HCT116 (cell line): ENCODE measurements at regions not wholly inside any gene's neighbourhood (a gene's known extent, or its start where the extent isn't known, plus 50 kb on each side); places are given as distances from the start of the nearest gene placed in this dataset.
"Not testable (repeated sequence)": the region's sequence is repeated elsewhere in the genome, so short reads cannot be mapped to it uniquely, and the experiment has no call there.

Experiments
- ATAC-seq: fragments of 200-7000 bp; cut with Tn5 transposase; 2 replicates; pipeline ENCODE4 v1.9.1; 2020; ENCODE audit warnings: mild to moderate bottlenecking, moderate library complexity
- BruUV-seq: library from RNA; stranded (reverse); fragments of 400-500 nt; replicated peaks from 2 replicates; lab custom pipeline; 2021; lab: Mats Ljungman, UMichigan
- CTCF ChIA-PET: fragments of 300-600 bp; sonication (Branson Sonifier 250); formaldehyde crosslinking; loops from one replicate; lab custom pipeline; 2021; ENCODE audit warnings: antibody characterized with exemption; lab: Charles Lee
- POLR2A ChIA-PET: fragments of 300-600, 350-600 bp; sonication (Branson Sonifier 250); formaldehyde crosslinking; loops from one replicate; lab custom pipeline; 2021; ENCODE audit warnings: antibody characterized with exemption; lab: Charles Lee
- RAD21 ChIA-PET, 2 experiments: fragments of 300-600 bp; sonication (Branson Sonifier 250); formaldehyde crosslinking; loops; one replicate each; lab custom pipeline; 2023; ENCODE audit warnings: low total read pairs in 2 of 2; ENCODE audit not compliant: uncharacterized antibody in 2 of 2, unreplicated experiment in 2 of 2, low non-redundant PET in 1 of 2; lab: Charles Lee
- DNase-seq: peaks from one replicate; pipeline ENCODE4 v3.0.0-alpha.2; 2010; ENCODE audit warnings: low read depth, low spot score
- H2AFZ ChIP-seq: fragments of 200-600 bp; shearing (Covaris generic), sonication (generic); 2 replicates; pipeline ENCODE4 v1.6.1; 2017; ENCODE audit warnings: low read depth, mixed run types, mixed read lengths, antibody characterized with exemption, low read length; ENCODE audit not compliant: poor library complexity, severe bottlenecking
- H3K27ac ChIP-seq: 2 replicates; pipeline ENCODE4 v1.5.1; 2012; ENCODE audit warnings: low read depth, low read length
- H3K27me3 ChIP-seq: fragments of 200-600 bp; sonication (generic); 2 replicates; pipeline ENCODE4 v1.6.1; 2016; ENCODE audit warnings: mixed run types, low read length, mixed read lengths; ENCODE audit not compliant: insufficient read depth
- H3K36me3 ChIP-seq, 2 experiments: fragments of 200-500 bp in 1 of 2; fragments of 200-600 bp in 1 of 2; sonication (Bioruptor generic) in 1 of 2; sonication (generic) in 1 of 2; 2 replicates each; pipeline versions ENCODE4 v1.5.1 to v1.6.1; 2014 to 2016; ENCODE audit warnings: low read length in 2 of 2, inconsistent platforms in 1 of 2, mixed read lengths in 1 of 2, mixed run types in 1 of 2; ENCODE audit not compliant: insufficient read depth in 2 of 2, control insufficient read depth in 1 of 2
- H3K4me1 ChIP-seq, 2 experiments: fragments of 200-600 bp in 1 of 2; sonication (generic) in 1 of 2; 2 replicates each; pipeline versions ENCODE4 v1.5.1 to v1.6.1; 2012 to 2017; ENCODE audit warnings: low read length in 2 of 2, inconsistent platforms in 1 of 2, mild to moderate bottlenecking in 1 of 2, mixed read lengths in 1 of 2, mixed run types in 1 of 2, moderate library complexity in 1 of 2; ENCODE audit not compliant: insufficient read depth in 2 of 2, control insufficient read depth in 1 of 2
- H3K4me2 ChIP-seq: fragments of 200-600 bp; sonication (generic); 2 replicates; pipeline ENCODE4 v1.6.1; 2017; ENCODE audit warnings: mixed run types, low read length, mixed read lengths
- H3K4me3 ChIP-seq, 2 experiments: fragments of 200-600 bp in 1 of 2; sonication (generic) in 1 of 2; replicated peaks in 1 of 2; 2 replicates each; pipeline ENCODE4 v1.5.1; 2011 to 2016; ENCODE audit warnings: low read length in 2 of 2, control low read depth in 1 of 2, low read depth in 1 of 2, mild to moderate bottlenecking in 1 of 2, mixed read lengths in 1 of 2, mixed run types in 1 of 2
- H3K79me2 ChIP-seq: fragments of 200-600 bp; sonication (generic); 2 replicates; pipeline ENCODE4 v1.6.1; 2017; ENCODE audit warnings: mild to moderate bottlenecking, mixed run types, low read length, moderate library complexity, mixed read lengths; ENCODE audit not compliant: insufficient read depth
- H3K9ac ChIP-seq: fragments of 200-600 bp; sonication (generic); 2 replicates; pipeline ENCODE4 v1.6.1; 2016; ENCODE audit warnings: low read length, mixed read lengths
- H3K9me2 ChIP-seq: fragments of 200-600 bp; sonication (generic), shearing (Covaris generic); 2 replicates; pipeline ENCODE4 v1.6.1; 2017; ENCODE audit warnings: mixed run types, mild to moderate bottlenecking, moderate library complexity; ENCODE audit not compliant: insufficient read depth
- H3K9me3 ChIP-seq, 2 experiments: fragments of 200-500 bp in 1 of 2; fragments of 200-600 bp in 1 of 2; sonication (Bioruptor generic) in 1 of 2; sonication (generic) in 1 of 2; 2 replicates each; pipeline ENCODE4 v1.6.1; 2014 to 2017; ENCODE audit warnings: low read length in 2 of 2, mixed read lengths in 2 of 2, inconsistent platforms in 1 of 2, low read depth in 1 of 2, mild to moderate bottlenecking in 1 of 2, mixed run types in 1 of 2, moderate library complexity in 1 of 2; ENCODE audit not compliant: control insufficient read depth in 1 of 2, insufficient read depth in 1 of 2
- H4K20me1 ChIP-seq: fragments of 200-600 bp; sonication (generic), shearing (Covaris generic); 2 replicates; pipeline ENCODE4 v1.6.1; 2017; ENCODE audit warnings: mixed run types, mild to moderate bottlenecking, moderate library complexity; ENCODE audit not compliant: insufficient read depth
- CEBPB ChIP-seq: IDR thresholded peaks from 2 replicates; pipeline ENCODE4 v1.6.1; 2012; ENCODE audit warnings: low read depth
- EGR1 ChIP-seq: IDR thresholded peaks from 2 replicates; pipeline ENCODE4 v1.6.1; 2012; ENCODE audit warnings: low read depth
- EZH2phosphoT487 ChIP-seq: fragments of 200-600 bp; IDR thresholded peaks from 2 replicates; pipeline ENCODE4 v1.6.1; 2018; ENCODE audit warnings: antibody characterized with exemption, borderline replicate concordance
- JUND ChIP-seq: IDR thresholded peaks from 2 replicates; pipeline ENCODE4 v1.6.1; 2012
- POLR2A ChIP-seq: IDR thresholded peaks from 2 replicates; pipeline ENCODE4 v1.7.0; 2011; ENCODE audit warnings: borderline replicate concordance; ENCODE audit not compliant: insufficient read depth, insufficient read length; ENCODE audit errors: extremely low read depth
- POLR2AphosphoS5 ChIP-seq: IDR thresholded peaks from 2 replicates; pipeline ENCODE4 v1.6.1; 2011; ENCODE audit warnings: mild to moderate bottlenecking, low read depth, low read length, moderate library complexity
- SP1 ChIP-seq: IDR thresholded peaks from 2 replicates; pipeline ENCODE4 v1.6.1; 2012; ENCODE audit warnings: low read depth
- SRF ChIP-seq: IDR thresholded peaks from 2 replicates; pipeline ENCODE4 v1.6.1; 2012; ENCODE audit warnings: low read depth
- ZFX ChIP-seq: fragments of 450-650 bp; IDR thresholded peaks from 2 replicates; pipeline ENCODE4 v1.6.1; 2017
- ZNF274 ChIP-seq: fragments of 200-500 bp; sonication (Bioruptor generic); IDR thresholded peaks from 2 replicates; pipeline ENCODE4 v1.6.1; 2014; ENCODE audit warnings: mild to moderate bottlenecking, low read depth, low read length, inconsistent platforms
- intact Hi-C: fragments of 100-400 bp; cut with micrococcal nuclease; formaldehyde crosslinking; loops from 2 replicates; pipeline ENCODE4 v1.10.0; 2022
- TF ChIP-seq, protein P1 (sequence below), 3 experiments: fragments of 200-600 bp in 1 of 3; sonication (generic) in 1 of 3; IDR thresholded peaks in 2 of 3; conservative IDR thresholded peaks in 1 of 3; 2 replicates each; pipeline ENCODE4 v1.5.1; 2012 to 2017; ENCODE audit warnings: low read depth in 2 of 3, low read length in 2 of 3, antibody characterized with exemption in 1 of 3, borderline replicate concordance in 1 of 3, control low read depth in 1 of 3, mild to moderate bottlenecking in 1 of 3, mixed read lengths in 1 of 3, mixed run types in 1 of 3, moderate library complexity in 1 of 3; ENCODE audit not compliant: insufficient read depth in 1 of 3
- TF ChIP-seq, protein P2 (sequence below): IDR thresholded peaks from 2 replicates; pipeline ENCODE4 v1.6.1; 2011; ENCODE audit warnings: mild to moderate bottlenecking, low read length, moderate library complexity; ENCODE audit not compliant: insufficient replicate concordance; ENCODE audit errors: extremely low read depth
- TF ChIP-seq, protein P3 (sequence below): IDR thresholded peaks from 2 replicates; pipeline ENCODE4 v1.6.1; 2012; ENCODE audit warnings: low read depth
- TF ChIP-seq, protein P4 (sequence below): IDR thresholded peaks from 2 replicates; pipeline ENCODE4 v1.6.1; 2012

DNA sequence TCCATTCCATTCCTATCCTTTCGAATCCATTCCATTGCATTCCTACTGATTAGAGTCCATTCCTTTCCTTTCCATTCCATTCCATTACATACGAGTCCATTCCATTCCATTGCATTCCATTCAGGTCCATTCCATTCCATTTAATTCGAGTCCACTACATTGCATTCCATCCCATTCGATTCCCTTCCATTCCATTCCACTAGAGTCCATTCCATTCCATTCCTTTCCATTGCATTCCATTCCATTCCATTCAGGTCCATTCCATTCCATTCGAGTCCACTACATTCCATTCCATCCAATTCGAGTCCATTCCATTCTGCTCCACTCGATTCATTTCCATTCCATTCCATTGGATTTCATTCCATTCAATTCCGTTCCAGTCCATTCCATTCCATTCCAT is 1133.6 kb downstream of the RPIA start:
- Histone ChIP-seq H3K4me3 (no peak overlapping the region), H4K20me1 (no peaks in the 10 kb centered on the region), H3K27me3 (no peaks in the 10 kb centered on the region), H3K9me2 (no peaks in the 10 kb centered on the region), H3K9me3 (peaks cover 8 to 44% of the 10 kb centered on the region in 2 experiments), H3K79me2 (no peaks in the 10 kb centered on the region), H3K27ac (no peak overlapping the region), H3K36me3 (no peaks in the 10 kb centered on the region), H3K9ac (no peak overlapping the region), H3K4me2 (no peak overlapping the region), H2AFZ (no peak overlapping the region), H3K4me1 (0 out of 4 replicates have a peak, but pooled peaks cover 0 to 2% of the 10 kb centered on the region in 2 experiments)
- CTCF ChIA-PET: no interaction called here
- intact Hi-C loops: no loop called here
- DNase-seq (no peak), ATAC-seq (no peak)
- BruUV-seq: no TSS peak
- POLR2A ChIA-PET: no interaction called here
- RAD21 ChIA-PET: no interaction called here
- no peak for TF ChIP-seq SP1
- TF ChIP-seq SRF: no peak
- TF ChIP-seq, protein P1, sequence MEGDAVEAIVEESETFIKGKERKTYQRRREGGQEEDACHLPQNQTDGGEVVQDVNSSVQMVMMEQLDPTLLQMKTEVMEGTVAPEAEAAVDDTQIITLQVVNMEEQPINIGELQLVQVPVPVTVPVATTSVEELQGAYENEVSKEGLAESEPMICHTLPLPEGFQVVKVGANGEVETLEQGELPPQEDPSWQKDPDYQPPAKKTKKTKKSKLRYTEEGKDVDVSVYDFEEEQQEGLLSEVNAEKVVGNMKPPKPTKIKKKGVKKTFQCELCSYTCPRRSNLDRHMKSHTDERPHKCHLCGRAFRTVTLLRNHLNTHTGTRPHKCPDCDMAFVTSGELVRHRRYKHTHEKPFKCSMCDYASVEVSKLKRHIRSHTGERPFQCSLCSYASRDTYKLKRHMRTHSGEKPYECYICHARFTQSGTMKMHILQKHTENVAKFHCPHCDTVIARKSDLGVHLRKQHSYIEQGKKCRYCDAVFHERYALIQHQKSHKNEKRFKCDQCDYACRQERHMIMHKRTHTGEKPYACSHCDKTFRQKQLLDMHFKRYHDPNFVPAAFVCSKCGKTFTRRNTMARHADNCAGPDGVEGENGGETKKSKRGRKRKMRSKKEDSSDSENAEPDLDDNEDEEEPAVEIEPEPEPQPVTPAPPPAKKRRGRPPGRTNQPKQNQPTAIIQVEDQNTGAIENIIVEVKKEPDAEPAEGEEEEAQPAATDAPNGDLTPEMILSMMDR (IDR thresholded peaks at IDR 0.05 in 2 of 3, conservative IDR thresholded peaks at IDR 0.05 in 1 of 3; ENCODE audit: borderline replicate concordance in 1 of 3, insufficient read depth in 1 of 3, low read depth in 2 of 3, low read length in 2 of 3): no peak
- no peak for TF ChIP-seq JUND
- TF ChIP-seq POLR2A: no peak
- TF ChIP-seq, protein P2, sequence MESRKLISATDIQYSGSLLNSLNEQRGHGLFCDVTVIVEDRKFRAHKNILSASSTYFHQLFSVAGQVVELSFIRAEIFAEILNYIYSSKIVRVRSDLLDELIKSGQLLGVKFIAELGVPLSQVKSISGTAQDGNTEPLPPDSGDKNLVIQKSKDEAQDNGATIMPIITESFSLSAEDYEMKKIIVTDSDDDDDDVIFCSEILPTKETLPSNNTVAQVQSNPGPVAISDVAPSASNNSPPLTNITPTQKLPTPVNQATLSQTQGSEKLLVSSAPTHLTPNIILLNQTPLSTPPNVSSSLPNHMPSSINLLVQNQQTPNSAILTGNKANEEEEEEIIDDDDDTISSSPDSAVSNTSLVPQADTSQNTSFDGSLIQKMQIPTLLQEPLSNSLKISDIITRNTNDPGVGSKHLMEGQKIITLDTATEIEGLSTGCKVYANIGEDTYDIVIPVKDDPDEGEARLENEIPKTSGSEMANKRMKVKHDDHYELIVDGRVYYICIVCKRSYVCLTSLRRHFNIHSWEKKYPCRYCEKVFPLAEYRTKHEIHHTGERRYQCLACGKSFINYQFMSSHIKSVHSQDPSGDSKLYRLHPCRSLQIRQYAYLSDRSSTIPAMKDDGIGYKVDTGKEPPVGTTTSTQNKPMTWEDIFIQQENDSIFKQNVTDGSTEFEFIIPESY: no peak
- TF ChIP-seq CEBPB: no peak
- TF ChIP-seq EZH2phosphoT487: no peak
- no peak for TF ChIP-seq ZNF274
- no peak for TF ChIP-seq ZFX
- TF ChIP-seq, protein P3, sequence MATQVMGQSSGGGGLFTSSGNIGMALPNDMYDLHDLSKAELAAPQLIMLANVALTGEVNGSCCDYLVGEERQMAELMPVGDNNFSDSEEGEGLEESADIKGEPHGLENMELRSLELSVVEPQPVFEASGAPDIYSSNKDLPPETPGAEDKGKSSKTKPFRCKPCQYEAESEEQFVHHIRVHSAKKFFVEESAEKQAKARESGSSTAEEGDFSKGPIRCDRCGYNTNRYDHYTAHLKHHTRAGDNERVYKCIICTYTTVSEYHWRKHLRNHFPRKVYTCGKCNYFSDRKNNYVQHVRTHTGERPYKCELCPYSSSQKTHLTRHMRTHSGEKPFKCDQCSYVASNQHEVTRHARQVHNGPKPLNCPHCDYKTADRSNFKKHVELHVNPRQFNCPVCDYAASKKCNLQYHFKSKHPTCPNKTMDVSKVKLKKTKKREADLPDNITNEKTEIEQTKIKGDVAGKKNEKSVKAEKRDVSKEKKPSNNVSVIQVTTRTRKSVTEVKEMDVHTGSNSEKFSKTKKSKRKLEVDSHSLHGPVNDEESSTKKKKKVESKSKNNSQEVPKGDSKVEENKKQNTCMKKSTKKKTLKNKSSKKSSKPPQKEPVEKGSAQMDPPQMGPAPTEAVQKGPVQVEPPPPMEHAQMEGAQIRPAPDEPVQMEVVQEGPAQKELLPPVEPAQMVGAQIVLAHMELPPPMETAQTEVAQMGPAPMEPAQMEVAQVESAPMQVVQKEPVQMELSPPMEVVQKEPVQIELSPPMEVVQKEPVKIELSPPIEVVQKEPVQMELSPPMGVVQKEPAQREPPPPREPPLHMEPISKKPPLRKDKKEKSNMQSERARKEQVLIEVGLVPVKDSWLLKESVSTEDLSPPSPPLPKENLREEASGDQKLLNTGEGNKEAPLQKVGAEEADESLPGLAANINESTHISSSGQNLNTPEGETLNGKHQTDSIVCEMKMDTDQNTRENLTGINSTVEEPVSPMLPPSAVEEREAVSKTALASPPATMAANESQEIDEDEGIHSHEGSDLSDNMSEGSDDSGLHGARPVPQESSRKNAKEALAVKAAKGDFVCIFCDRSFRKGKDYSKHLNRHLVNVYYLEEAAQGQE: no peak
- no peak for TF ChIP-seq EGR1
- TF ChIP-seq, protein P4, sequence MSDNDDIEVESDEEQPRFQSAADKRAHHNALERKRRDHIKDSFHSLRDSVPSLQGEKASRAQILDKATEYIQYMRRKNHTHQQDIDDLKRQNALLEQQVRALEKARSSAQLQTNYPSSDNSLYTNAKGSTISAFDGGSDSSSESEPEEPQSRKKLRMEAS: no peak
- no peak for TF ChIP-seq POLR2AphosphoS5

DNA sequence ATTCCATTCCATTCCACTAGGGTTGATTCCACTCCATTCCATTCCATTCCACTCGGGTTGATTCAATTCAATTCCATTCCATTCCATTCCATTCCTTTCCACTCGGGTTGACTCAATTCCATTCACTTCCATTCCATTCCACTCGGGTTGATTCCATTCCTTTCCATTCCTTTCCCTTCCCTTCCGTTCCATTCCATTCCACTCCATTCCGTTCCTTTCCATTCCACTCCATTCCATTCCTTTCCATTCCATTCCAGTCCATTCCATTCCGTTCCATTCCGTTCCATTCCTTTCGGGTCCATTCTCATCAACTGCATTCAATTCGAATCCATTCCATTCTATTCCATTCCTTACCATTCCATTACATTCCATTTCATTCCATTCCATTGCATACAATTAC is 1135.3 kb downstream of the RPIA start:
- CTCF ChIA-PET, H3K79me2 ChIP-seq, H3K9ac ChIP-seq, H4K20me1 ChIP-seq, H3K36me3 ChIP-seq, H3K27me3 ChIP-seq, H3K4me3 ChIP-seq, intact Hi-C loops, POLR2A ChIA-PET, ATAC-seq, RAD21 ChIA-PET, H3K4me2 ChIP-seq, H3K27ac ChIP-seq, BruUV-seq, DNase-seq, H3K9me2 ChIP-seq, H3K4me1 ChIP-seq, H2AFZ ChIP-seq: not testable (repeated sequence)
- peaks cover 0 to 33% of the 10 kb centered on the region in 2 experiments for H3K9me3 ChIP-seq
